IMR-90 (cell line): ENCODE measurements at regions not wholly inside any gene's neighbourhood (a gene's known extent, or its start where the extent isn't known, plus 50 kb on each side); places are given as distances from the start of the nearest gene placed in this dataset.
"Not testable (repeated sequence)": the region's sequence is repeated elsewhere in the genome, so short reads cannot be mapped to it uniquely, and the experiment has no call there.

Experiments used
- ATAC-seq: fragments of 200-7000 bp; cut with Tn5 transposase; 2 replicates; pipeline ENCODE4 v1.9.1; 2020; ENCODE audit warnings: low read depth, mild to moderate bottlenecking, moderate library complexity
- BruUV-seq: library from RNA; stranded (reverse); fragments of 400-500 nt; replicated peaks from 2 replicates; lab custom pipeline; 2021; lab: Mats Ljungman, UMichigan
- CTCF ChIA-PET: fragments of 300-600 bp; formaldehyde crosslinking; extraction: SDS; loops from one replicate; lab custom pipeline; 2021; ENCODE audit warnings: antibody characterized with exemption; lab: Yijun Ruan, JAX
- POLR2A ChIA-PET: fragments of 300-600 bp; sonication (Branson Sonifier 250); formaldehyde crosslinking; loops from one replicate; lab custom pipeline; 2022; ENCODE audit warnings: antibody characterized with exemption; ENCODE audit not compliant: unreplicated experiment; lab: Charles Lee
- DNase-seq: peaks from one replicate; pipeline ENCODE4 v3.0.0; 2013
- H2AFZ ChIP-seq: replicated peaks from 2 replicates; pipeline ENCODE3; 2013; ENCODE audit warnings: low read length, mild to moderate bottlenecking; ENCODE audit not compliant: poor library complexity
- H2AK5ac ChIP-seq: 2 replicates; pipeline ENCODE4 v1.6.1; 2013; ENCODE audit warnings: low read depth, low read length, inconsistent platforms
- H2AK9ac ChIP-seq: replicated peaks from 2 replicates; pipeline ENCODE3; 2013; ENCODE audit warnings: mild to moderate bottlenecking, low read depth, low read length, moderate library complexity; ENCODE audit not compliant: poor library complexity
- H2BK120ac ChIP-seq: 2 replicates; pipeline ENCODE4 v1.6.1; 2013; ENCODE audit warnings: low read depth, low read length, inconsistent platforms
- H2BK15ac ChIP-seq: 3 replicates; pipeline ENCODE4 v1.6.1; 2013; ENCODE audit warnings: low read depth, low read length, inconsistent platforms
- H2BK20ac ChIP-seq: 2 replicates; pipeline ENCODE4 v1.6.1; 2013; ENCODE audit warnings: low read depth, mild to moderate bottlenecking, inconsistent platforms, low read length, moderate library complexity
- H2BK5ac ChIP-seq: 2 replicates; pipeline ENCODE4 v1.6.1; 2013; ENCODE audit warnings: mild to moderate bottlenecking, low read depth, low read length, inconsistent platforms; ENCODE audit not compliant: poor library complexity, severe bottlenecking
- H3K14ac ChIP-seq: replicated peaks from 2 replicates; pipeline ENCODE4 v1.6.1; 2013; ENCODE audit warnings: low read depth, low read length, inconsistent platforms
- H3K18ac ChIP-seq: 2 replicates; pipeline ENCODE4 v1.6.1; 2013; ENCODE audit warnings: low read depth, low read length, control low read depth
- H3K23ac ChIP-seq: 2 replicates; pipeline ENCODE4 v1.6.1; 2013; ENCODE audit warnings: low read depth, low read length, inconsistent platforms
- H3K27ac ChIP-seq: 2 replicates; pipeline ENCODE4 v1.5.1; 2013; ENCODE audit warnings: mild to moderate bottlenecking, control low read depth, low read length; ENCODE audit not compliant: insufficient read depth
- H3K27me3 ChIP-seq: 2 replicates; pipeline ENCODE4 v1.6.1; 2013; ENCODE audit warnings: low read length; ENCODE audit not compliant: control insufficient read depth, insufficient read depth
- H3K36me3 ChIP-seq: 2 replicates; pipeline ENCODE4 v1.6.1; 2013; ENCODE audit warnings: low read length, mixed read lengths; ENCODE audit not compliant: control insufficient read depth, insufficient read depth
- H3K4ac ChIP-seq: 2 replicates; pipeline ENCODE4 v1.6.1; 2013; ENCODE audit warnings: low read depth, low read length, inconsistent platforms
- H3K4me1 ChIP-seq: 2 replicates; pipeline ENCODE4 v1.6.1; 2013; ENCODE audit warnings: low read length, mixed read lengths; ENCODE audit not compliant: control insufficient read depth, insufficient read depth
- H3K4me2 ChIP-seq: 2 replicates; pipeline ENCODE4 v1.6.1; 2013; ENCODE audit warnings: low read depth, mild to moderate bottlenecking, control low read depth, low read length, moderate library complexity
- H3K4me3 ChIP-seq: 2 replicates; pipeline ENCODE4 v1.5.1; 2013; ENCODE audit warnings: low read depth, mild to moderate bottlenecking, control low read depth, low read length, moderate library complexity; ENCODE audit not compliant: insufficient read depth
- H3K56ac ChIP-seq: 2 replicates; pipeline ENCODE4 v1.6.1; 2013; ENCODE audit warnings: low read length, inconsistent platforms; ENCODE audit not compliant: insufficient read depth; ENCODE audit errors: extremely low read depth
- H3K79me1 ChIP-seq, 2 experiments: 2 replicates each; pipeline ENCODE4 v1.6.1; 2013; ENCODE audit warnings: low read length in 2 of 2, inconsistent platforms in 1 of 2, low read depth in 1 of 2
- H3K9ac ChIP-seq: 2 replicates; pipeline ENCODE4 v1.6.1; 2013; ENCODE audit warnings: low read depth, low read length, control low read depth
- H3K9me1 ChIP-seq: 2 replicates; pipeline ENCODE4 v1.6.1; 2013; ENCODE audit warnings: low read length, inconsistent platforms; ENCODE audit not compliant: insufficient read depth
- H3K9me3 ChIP-seq: 2 replicates; pipeline ENCODE4 v1.6.1; 2013; ENCODE audit warnings: low read length; ENCODE audit not compliant: control insufficient read depth, insufficient read depth
- H4K20me1 ChIP-seq: 2 replicates; pipeline ENCODE4 v1.6.1; 2013; ENCODE audit warnings: low read length, inconsistent platforms; ENCODE audit not compliant: insufficient read depth
- H4K5ac ChIP-seq: 2 replicates; pipeline ENCODE4 v1.6.1; 2013; ENCODE audit warnings: mild to moderate bottlenecking, low read depth, low read length, control low read depth
- H4K8ac ChIP-seq, 2 experiments: 2 replicates each; pipeline ENCODE4 v1.6.1; 2013; ENCODE audit warnings: low read depth in 2 of 2, low read length in 2 of 2, control low read depth in 1 of 2, inconsistent platforms in 1 of 2
- H4K91ac ChIP-seq: 2 replicates; pipeline ENCODE4 v1.6.1; 2013; ENCODE audit warnings: low read depth, low read length, inconsistent platforms; ENCODE audit not compliant: insufficient read depth
- CEBPB ChIP-seq: IDR thresholded peaks from 2 replicates; pipeline ENCODE4 v1.6.1; 2012; ENCODE audit warnings: low read depth, low read length, improper control_type of control experiment
- RFX5 ChIP-seq: IDR thresholded peaks from 2 replicates; pipeline ENCODE4 v1.8.0; 2012; ENCODE audit warnings: low read depth, mild to moderate bottlenecking, low read length, moderate library complexity
- WGBS, 2 experiments: methylation state at CpG; one replicate each; pipeline versions ENCODE4 v1.1.5 to v1.1.7; 2013; ENCODE audit warnings: missing lambda C conversion rate in 2 of 2; ENCODE audit not compliant: insufficient read length in 1 of 2; ENCODE audit errors: extremely low coverage in 2 of 2; 5-methylcytosine and 5-hydroxymethylcytosine counted together
- dilution Hi-C: fragments of 300-500 bp; cut with HindIII; formaldehyde crosslinking; loops from one replicate; pipeline ENCODE4 v1.14.3; 2018; ENCODE audit warnings: low sequenced_read_pairs; ENCODE audit not compliant: unreplicated experiment
- in situ Hi-C: fragments of 300-500 bp; cut with MboI; formaldehyde crosslinking; loops from 3 replicates; pipeline ENCODE4 v1.14.3; 2019; ENCODE audit warnings: low sequenced_read_pairs, inconsistent platforms, mixed read lengths
- intact Hi-C: fragments of 100-400 bp; cut with micrococcal nuclease; formaldehyde crosslinking; loops from 2 replicates; pipeline ENCODE4 v1.10.0; 2022

DNA sequence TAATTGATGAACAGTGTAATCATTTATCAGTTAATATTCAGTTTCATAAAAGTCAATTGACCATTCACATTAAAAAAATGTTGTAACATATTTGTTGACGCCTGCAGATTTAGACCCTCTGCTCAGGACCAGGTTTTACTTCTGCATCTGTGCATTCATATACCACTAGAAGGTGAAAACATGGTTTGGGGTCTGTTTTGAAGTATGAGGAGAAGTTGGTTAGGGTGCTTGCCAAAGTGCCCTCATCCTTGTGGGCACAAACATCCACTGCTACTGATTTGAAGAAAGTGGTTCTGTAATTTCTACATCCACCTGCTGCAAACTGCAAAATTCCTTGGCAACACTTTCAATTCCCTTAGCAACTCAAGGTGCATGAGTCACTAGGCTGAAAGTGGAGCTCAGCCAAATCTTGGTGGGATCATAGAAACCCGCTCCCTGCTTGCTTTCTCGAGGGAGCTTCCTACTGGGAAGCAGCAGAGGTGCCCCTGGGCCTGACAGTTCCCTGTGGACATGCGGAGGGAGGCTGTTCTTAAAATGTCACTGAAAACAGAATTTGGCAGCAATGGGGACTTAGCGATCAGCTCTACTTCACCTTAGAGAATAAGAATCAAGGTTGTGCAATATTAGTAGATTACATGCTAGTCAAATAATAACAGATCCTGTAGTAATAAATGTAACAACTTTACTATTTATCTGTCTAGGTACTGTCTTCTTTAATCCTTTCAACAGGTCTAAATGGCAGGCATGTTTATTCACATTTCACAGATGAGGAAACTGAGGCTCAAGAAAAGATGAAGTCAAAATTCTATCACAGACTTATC is 301.0 kb upstream of the TBL1XR1 start:
- Histone ChIP-seq H3K9me3 (0 out of 2 replicates have a peak, but pooled peaks cover 1% of the 10 kb centered on the region), H3K4me2 (no peak overlapping the region), H2AFZ (no peak overlapping the region), H3K4me1 (no peaks in the 10 kb centered on the region), H4K5ac (no peak overlapping the region), H2AK9ac (no peak overlapping the region), H3K27ac (no peak overlapping the region), H3K27me3 (no peaks in the 10 kb centered on the region; the same call in 1 of the 2 replicates), H3K4ac (no peak overlapping the region), H4K8ac (no peak overlapping the region), H3K36me3 (no peaks in the 10 kb centered on the region), H3K4me3 (no peak overlapping the region), H3K56ac (no peak overlapping the region), H2BK20ac (no peak overlapping the region), H3K14ac (no peak overlapping the region), H3K9me1 (no peaks in the 10 kb centered on the region), H2AK5ac (no peak overlapping the region), H2BK120ac (no peak overlapping the region), H3K23ac (no peak overlapping the region), H3K79me1 (no peaks in the 10 kb centered on the region), H3K9ac (no peak overlapping the region), H2BK15ac (no peak overlapping the region), H4K91ac (no peak overlapping the region), H2BK5ac (no peak overlapping the region), H4K20me1 (no peaks in the 10 kb centered on the region), H3K18ac (no peak overlapping the region)
- dilution Hi-C loops (no loop called here), in situ Hi-C loops (no loop called here), intact Hi-C loops (no loop called here)
- DNase-seq, result peak; percentile 52
- ChIA-PET CTCF (interaction anchor here (0.6 kb wide), 1 partner anchor 234 kb away, joined by 3 read pairs; no protein-coding TSS in a partner anchor), POLR2A (interaction anchor here (0.5 kb wide), 1 partner anchor 117 kb away, joined by 4 read pairs; no protein-coding TSS in a partner anchor)
- no peak for TF ChIP-seq RFX5
- TF ChIP-seq CEBPB, result peak; percentile 66
- no CpG with 5 or more reads among the region's 5 CpGs for WGBS, 2 experiments
- no peak for ATAC-seq
- no TSS peak for BruUV-seq

GRCh38 chr3:177499039-177499438 is 301.8 kb upstream of the TBL1XR1 start:
- POLR2A ChIA-PET, H3K27ac ChIP-seq, H3K79me1 ChIP-seq, H2BK15ac ChIP-seq, intact Hi-C loops, H2BK120ac ChIP-seq, H4K5ac ChIP-seq, H3K23ac ChIP-seq, H3K9me3 ChIP-seq, H2AK9ac ChIP-seq, H3K14ac ChIP-seq, H3K4ac ChIP-seq, H3K56ac ChIP-seq, H3K9ac ChIP-seq, DNase-seq, in situ Hi-C loops, H2AK5ac ChIP-seq, BruUV-seq, dilution Hi-C loops, H3K4me2 ChIP-seq, H3K27me3 ChIP-seq, H2AFZ ChIP-seq, H4K91ac ChIP-seq, H2BK20ac ChIP-seq, H3K9me1 ChIP-seq, H4K20me1 ChIP-seq, H2BK5ac ChIP-seq, ATAC-seq, H3K4me3 ChIP-seq, H3K18ac ChIP-seq, CTCF ChIA-PET, H4K8ac ChIP-seq, H3K4me1 ChIP-seq, H3K36me3 ChIP-seq: not testable (repeated sequence)
- WGBS, 2 experiments, result no CpG with 5 or more reads among the region's 2 CpGs
